ENCODE measurements at regions not wholly inside any gene's neighbourhood (a gene's known extent, or its start where the extent isn't known, plus 50 kb on each side); places are given as distances from the start of the nearest gene placed in this dataset.

- Histone ChIP-seq H3K9me2 (replicated peaks; ENCODE audit: insufficient read depth, low read length) (no peaks in the 10 kb centered on the region), H3K4me2 (ENCODE audit: low read depth, low read length, poor library complexity, severe bottlenecking) (no peak overlapping the region), H3F3A (ENCODE audit: insufficient read depth) (no peaks in the 10 kb centered on the region), H4K20me1 (ENCODE audit: low read depth, low read length) (no peaks in the 10 kb centered on the region), H3K9me3 (ENCODE audit: insufficient read depth, low read length) (no peaks in the 10 kb centered on the region), H3K79me2 (ENCODE audit: insufficient read depth, low read length) (no peaks in the 10 kb centered on the region), H3K36me3 (ENCODE audit: low read length) (no peaks in the 10 kb centered on the region), H3K4me3 (ENCODE audit: insufficient read depth, low read length, poor library complexity, severe bottlenecking) (no peak overlapping the region), H3K9ac (ENCODE audit: low read length) (no peak overlapping the region), H2AFZ (ENCODE audit: low read depth, low read length, severe bottlenecking) (no peak overlapping the region), H3K27ac (ENCODE audit: low read depth, low read length) (no peak overlapping the region), H3K27me3 (ENCODE audit: low read length) (no peaks in the 10 kb centered on the region)
- TF ChIP-seq EZH2phosphoT487 (conservative IDR thresholded peaks at IDR 0.05; ENCODE audit: low read length) (no peak), CTCF (IDR thresholded peaks at IDR 0.05; ENCODE audit: insufficient read depth, low read length, poor library complexity, severe bottlenecking) (no peak)
These were observed 207.5 kb downstream of the KCNRG start for GRCh38 chr13:50222569-50223332.

DNA sequence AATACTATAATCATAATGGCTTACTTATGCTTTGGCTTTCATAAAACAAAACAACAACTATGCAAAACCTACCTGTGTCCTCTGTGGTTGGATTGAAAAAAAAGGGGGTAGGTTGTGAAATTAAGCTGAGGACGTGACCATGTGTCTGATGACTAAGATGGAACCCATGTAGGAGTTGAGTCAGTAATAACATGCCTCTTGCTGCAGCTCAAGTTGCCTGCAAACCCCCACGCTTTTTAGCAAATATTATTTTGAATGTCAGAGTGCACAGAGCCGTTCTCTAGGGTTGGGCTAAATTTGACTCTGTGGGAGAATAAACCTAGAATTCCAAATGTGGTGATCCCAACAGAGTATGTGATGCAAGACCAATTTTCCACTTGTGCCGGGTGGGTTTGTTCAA is 209.3 kb downstream of the KCNRG start:
- no peaks in the 10 kb centered on the region for H4K20me1 ChIP-seq (ENCODE audit: low read depth, low read length)
- H3K9me2 ChIP-seq (replicated peaks; ENCODE audit: insufficient read depth, low read length): no peaks in the 10 kb centered on the region
- H3K9ac ChIP-seq (ENCODE audit: low read length): no peak overlapping the region
- no peak for TF ChIP-seq CTCF (IDR thresholded peaks at IDR 0.05; ENCODE audit: insufficient read depth, low read length, poor library complexity, severe bottlenecking)
- TF ChIP-seq EZH2phosphoT487 (conservative IDR thresholded peaks at IDR 0.05; ENCODE audit: low read length): no peak
- H3K36me3 ChIP-seq (ENCODE audit: low read length): no peaks in the 10 kb centered on the region
- no peak overlapping the region for H2AFZ ChIP-seq (ENCODE audit: low read depth, low read length, severe bottlenecking)
- no peaks in the 10 kb centered on the region for H3K79me2 ChIP-seq (ENCODE audit: insufficient read depth, low read length)
- H3K4me3 ChIP-seq (ENCODE audit: insufficient read depth, low read length, poor library complexity, severe bottlenecking): no peak overlapping the region
- H3F3A ChIP-seq (ENCODE audit: insufficient read depth): no peaks in the 10 kb centered on the region
- H3K27me3 ChIP-seq (ENCODE audit: low read length): no peaks in the 10 kb centered on the region
- no peak overlapping the region for H3K27ac ChIP-seq (ENCODE audit: low read depth, low read length)
- H3K9me3 ChIP-seq (ENCODE audit: insufficient read depth, low read length): no peaks in the 10 kb centered on the region
- no peak overlapping the region for H3K4me2 ChIP-seq (ENCODE audit: low read depth, low read length, poor library complexity, severe bottlenecking)

DNA sequence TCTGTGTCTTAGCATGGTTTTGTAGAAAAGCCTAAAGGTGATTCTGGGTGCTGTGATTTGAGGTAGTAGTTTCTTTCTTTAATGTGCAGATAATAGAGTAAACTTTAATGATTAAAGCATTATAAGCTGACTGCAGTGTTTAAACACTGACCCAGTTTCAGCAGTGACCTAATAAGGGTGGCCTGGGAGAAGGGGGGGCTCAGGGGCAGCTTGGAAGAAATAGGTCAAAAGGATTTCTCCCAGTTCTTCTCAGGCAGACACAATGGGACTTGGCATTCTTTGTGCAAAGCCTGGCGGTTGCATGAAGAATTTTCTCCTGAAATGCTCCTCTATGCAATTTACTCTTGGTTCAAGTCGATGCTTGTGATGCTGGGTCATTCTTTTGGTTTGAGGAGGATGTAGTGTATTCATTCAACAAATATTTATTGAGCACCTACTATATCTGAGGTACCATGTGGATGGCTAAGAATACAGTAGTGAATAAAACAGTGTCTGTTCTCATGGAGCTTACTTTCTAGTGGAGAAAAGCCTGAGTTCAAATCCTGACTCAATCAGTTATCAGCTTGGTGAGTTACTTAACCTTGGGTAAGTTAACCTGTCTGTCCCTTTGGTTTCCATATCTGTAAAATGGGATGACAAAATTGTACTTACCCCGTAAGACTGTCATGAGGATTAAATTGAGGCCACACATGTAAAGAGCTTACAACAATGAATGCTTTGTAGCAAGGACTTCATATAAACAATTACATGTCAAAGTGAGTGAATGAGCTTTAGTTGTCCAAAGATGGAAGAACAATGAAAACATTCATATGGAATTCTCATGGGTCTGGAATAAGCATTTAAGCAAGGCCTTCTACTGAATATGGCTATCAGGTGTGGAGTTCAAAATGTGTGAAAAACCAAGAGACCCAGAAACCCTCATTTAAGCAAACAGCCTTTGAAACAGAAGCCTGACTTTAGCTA is 210.2 kb downstream of the KCNRG start:
- Histone ChIP-seq H3K9me3 (ENCODE audit: insufficient read depth, low read length) (no peaks in the 10 kb centered on the region), H3K9ac (ENCODE audit: low read length) (no peak overlapping the region), H3K9me2 (replicated peaks; ENCODE audit: insufficient read depth, low read length) (no peaks in the 10 kb centered on the region), H4K20me1 (ENCODE audit: low read depth, low read length) (no peaks in the 10 kb centered on the region), H3K79me2 (ENCODE audit: insufficient read depth, low read length) (no peaks in the 10 kb centered on the region), H3K36me3 (ENCODE audit: low read length) (no peaks in the 10 kb centered on the region), H3K4me3 (ENCODE audit: insufficient read depth, low read length, poor library complexity, severe bottlenecking) (no peak overlapping the region), H3K27me3 (ENCODE audit: low read length) (no peaks in the 10 kb centered on the region), H3K4me2 (ENCODE audit: low read depth, low read length, poor library complexity, severe bottlenecking) (no peak overlapping the region), H3F3A (ENCODE audit: insufficient read depth) (no peaks in the 10 kb centered on the region), H3K27ac (ENCODE audit: low read depth, low read length) (no peak overlapping the region), H2AFZ (ENCODE audit: low read depth, low read length, severe bottlenecking) (no peak overlapping the region)
- TF ChIP-seq CTCF (IDR thresholded peaks at IDR 0.05; ENCODE audit: insufficient read depth, low read length, poor library complexity, severe bottlenecking): no peak

Measured in SU-DHL-6 (cell line).